ENCODE measurements at regions not wholly inside any gene's neighbourhood (a gene's known extent, or its start where the extent isn't known, plus 50 kb on each side); places are given as distances from the start of the nearest gene placed in this dataset.
"Not testable (repeated sequence)": the region's sequence is repeated elsewhere in the genome, so short reads cannot be mapped to it uniquely, and the experiment has no call there.

DNA sequence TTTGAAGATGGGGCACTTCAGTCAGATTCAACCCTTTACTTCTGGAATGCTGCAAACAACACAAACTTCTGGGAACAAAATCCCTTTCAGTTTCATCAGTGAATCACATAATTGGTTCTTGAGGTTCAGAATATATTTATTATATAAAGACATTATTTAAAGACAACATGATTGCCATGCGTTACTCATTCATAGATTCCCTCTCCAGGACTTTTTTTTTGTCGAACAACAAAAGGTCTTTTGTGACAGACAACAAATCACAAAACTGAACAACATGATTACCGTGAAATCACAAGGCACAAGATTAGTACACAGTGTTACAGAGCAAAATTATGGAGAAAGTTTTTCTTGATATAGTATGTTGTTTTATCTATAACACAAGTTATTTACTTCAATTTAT is 1815.0 kb downstream of the NCAM2 start:
- Histone ChIP-seq H2AFZ (ENCODE audit: low read length) (no peak overlapping the region), H3K4me1 (ENCODE audit: low read length) (no peaks in the 10 kb centered on the region), H3K9me2 (replicated peaks; ENCODE audit: insufficient read depth, low read length) (no peaks in the 10 kb centered on the region), H4K20me1 (ENCODE audit: insufficient read depth, low read depth, low read length) (no peaks in the 10 kb centered on the region), H3K36me3 (ENCODE audit: insufficient read depth, low read length) (no peaks in the 10 kb centered on the region), H3K9ac (ENCODE audit: low read length) (no peak overlapping the region), H3K27ac (ENCODE audit: low read length) (no peak overlapping the region), H3K4me2 (ENCODE audit: low read depth, low read length, poor library complexity, severe bottlenecking) (no peak overlapping the region), H3K4me3 (ENCODE audit: low read length) (no peak overlapping the region), H3K9me3 (ENCODE audit: low read length) (peaks cover 22% of the 10 kb centered on the region), H3K27me3 (ENCODE audit: low read length) (no peaks in the 10 kb centered on the region), H3K79me2 (ENCODE audit: low read length) (no peaks in the 10 kb centered on the region)
- DNase-seq, result no peak

DNA sequence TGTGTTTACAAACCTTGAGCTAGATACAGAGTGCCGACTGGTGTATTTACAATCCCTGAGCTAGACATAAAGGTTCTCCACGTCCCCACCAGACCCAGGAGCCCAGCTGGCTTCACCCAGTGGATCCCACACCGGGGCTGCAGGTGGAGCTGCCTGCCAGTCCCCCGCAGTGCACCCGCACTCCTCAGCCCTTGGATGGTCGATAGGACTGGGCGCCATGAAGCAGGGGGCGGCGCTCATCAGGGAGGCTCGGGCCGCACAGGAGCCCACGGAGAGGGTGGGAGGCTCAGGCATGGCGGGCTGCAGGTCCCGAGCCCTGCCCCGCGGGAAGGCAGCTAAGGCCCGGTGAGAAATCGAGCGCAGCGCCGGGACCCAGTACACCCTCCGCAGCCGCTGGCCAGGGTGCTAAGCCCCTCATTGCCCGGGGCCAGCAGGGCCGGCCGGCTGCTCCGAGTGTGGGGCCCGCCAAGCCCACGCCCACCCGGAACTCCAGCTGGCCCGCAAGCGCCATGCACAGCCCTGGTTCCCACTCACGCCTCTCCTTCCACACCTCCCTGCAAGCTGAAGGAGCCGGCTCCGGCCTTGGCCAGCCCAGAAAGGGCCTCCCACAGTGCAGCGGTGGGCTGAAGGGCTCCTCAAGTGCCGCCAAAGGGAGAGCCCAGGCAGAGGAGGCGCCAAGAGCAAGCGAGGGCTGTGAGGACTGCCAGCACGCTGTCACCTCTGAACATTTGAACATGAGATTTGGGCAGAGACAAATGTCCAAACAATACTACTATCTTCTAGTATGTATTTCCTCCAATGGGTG is 1820.7 kb downstream of the NCAM2 start:
- H3K9ac ChIP-seq (ENCODE audit: low read length); H3K4me1 ChIP-seq (ENCODE audit: low read length); H3K79me2 ChIP-seq (ENCODE audit: low read length); DNase-seq; H3K4me2 ChIP-seq (ENCODE audit: low read depth, low read length, poor library complexity, severe bottlenecking); H2AFZ ChIP-seq (ENCODE audit: low read length); H3K36me3 ChIP-seq (ENCODE audit: insufficient read depth, low read length); H3K4me3 ChIP-seq (ENCODE audit: low read length); H4K20me1 ChIP-seq (ENCODE audit: insufficient read depth, low read depth, low read length); H3K27me3 ChIP-seq (ENCODE audit: low read length); H3K9me2 ChIP-seq (replicated peaks; ENCODE audit: insufficient read depth, low read length); H3K27ac ChIP-seq (ENCODE audit: low read length): not testable (repeated sequence)
- peaks cover 29% of the 10 kb centered on the region for H3K9me3 ChIP-seq (ENCODE audit: low read length)

DNA sequence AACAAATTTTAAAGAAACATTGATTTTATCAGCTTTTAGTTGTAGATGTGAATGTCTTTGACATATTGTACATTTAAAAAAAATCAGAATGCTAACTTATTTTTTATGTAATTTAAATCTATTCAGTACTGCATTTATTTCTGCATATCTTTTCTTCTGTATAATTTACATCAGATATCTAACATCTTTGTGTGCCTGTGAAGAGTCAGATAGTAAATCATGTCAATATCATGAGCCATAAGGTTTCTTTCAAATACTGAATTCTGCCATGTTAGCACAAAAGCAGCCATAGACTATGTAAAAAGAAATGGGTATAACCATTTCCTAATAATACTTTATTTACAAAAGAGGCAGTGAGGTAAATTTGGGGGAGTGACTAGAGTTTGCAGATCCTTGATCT is 1829.2 kb downstream of the NCAM2 start:
- no peaks in the 10 kb centered on the region for H3K27me3 ChIP-seq (ENCODE audit: low read length)
- no peaks in the 10 kb centered on the region for H4K20me1 ChIP-seq (ENCODE audit: insufficient read depth, low read depth, low read length)
- no peaks in the 10 kb centered on the region for H3K36me3 ChIP-seq (ENCODE audit: insufficient read depth, low read length)
- DNase-seq, result no peak
- H3K4me2 ChIP-seq (ENCODE audit: low read depth, low read length, poor library complexity, severe bottlenecking), result no peak overlapping the region
- H3K9ac ChIP-seq (ENCODE audit: low read length), result no peak overlapping the region
- H3K4me3 ChIP-seq (ENCODE audit: low read length), result no peak overlapping the region
- H3K79me2 ChIP-seq (ENCODE audit: low read length), result no peaks in the 10 kb centered on the region
- H3K27ac ChIP-seq (ENCODE audit: low read length), result no peak overlapping the region
- no peaks in the 10 kb centered on the region for H3K4me1 ChIP-seq (ENCODE audit: low read length)
- H3K9me3 ChIP-seq (ENCODE audit: low read length), result peaks cover 45% of the 10 kb centered on the region
- no peaks in the 10 kb centered on the region for H3K9me2 ChIP-seq (replicated peaks; ENCODE audit: insufficient read depth, low read length)
- H2AFZ ChIP-seq (ENCODE audit: low read length), result no peak overlapping the region

DNA sequence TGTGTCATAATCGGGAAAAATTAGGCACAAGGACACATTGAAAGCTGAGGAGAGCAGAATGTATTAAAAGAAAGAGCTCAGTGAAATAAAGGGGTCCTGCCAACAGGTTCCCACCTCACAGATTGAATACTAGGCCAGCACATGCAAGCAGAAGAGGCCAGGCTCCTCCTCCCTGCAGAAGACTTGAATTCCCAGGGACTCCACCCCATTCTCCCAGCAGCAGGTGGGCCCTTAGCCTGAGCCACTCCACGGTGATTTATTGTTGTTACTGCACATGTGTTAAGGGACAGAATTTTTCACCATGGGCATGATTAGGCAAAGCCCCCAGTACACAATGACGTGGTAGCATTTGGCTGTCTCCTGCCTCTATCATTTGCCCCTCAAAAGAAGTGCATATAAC is 1844.7 kb downstream of the NCAM2 start:
- no peaks in the 10 kb centered on the region for H3K79me2 ChIP-seq (ENCODE audit: low read length)
- H3K4me3 ChIP-seq (ENCODE audit: low read length), result no peak overlapping the region
- no peak overlapping the region for H3K4me2 ChIP-seq (ENCODE audit: low read depth, low read length, poor library complexity, severe bottlenecking)
- H3K9me2 ChIP-seq (replicated peaks; ENCODE audit: insufficient read depth, low read length), result no peaks in the 10 kb centered on the region
- no peaks in the 10 kb centered on the region for H3K4me1 ChIP-seq (ENCODE audit: low read length)
- no peaks in the 10 kb centered on the region for H4K20me1 ChIP-seq (ENCODE audit: insufficient read depth, low read depth, low read length)
- H3K27ac ChIP-seq (ENCODE audit: low read length), result no peak overlapping the region
- no peaks in the 10 kb centered on the region for H3K36me3 ChIP-seq (ENCODE audit: insufficient read depth, low read length)
- H3K27me3 ChIP-seq (ENCODE audit: low read length), result no peaks in the 10 kb centered on the region
- DNase-seq, result no peak
- peaks cover 42% of the 10 kb centered on the region for H3K9me3 ChIP-seq (ENCODE audit: low read length)
- no peak overlapping the region for H3K9ac ChIP-seq (ENCODE audit: low read length)
- H2AFZ ChIP-seq (ENCODE audit: low read length), result no peak overlapping the region

DNA sequence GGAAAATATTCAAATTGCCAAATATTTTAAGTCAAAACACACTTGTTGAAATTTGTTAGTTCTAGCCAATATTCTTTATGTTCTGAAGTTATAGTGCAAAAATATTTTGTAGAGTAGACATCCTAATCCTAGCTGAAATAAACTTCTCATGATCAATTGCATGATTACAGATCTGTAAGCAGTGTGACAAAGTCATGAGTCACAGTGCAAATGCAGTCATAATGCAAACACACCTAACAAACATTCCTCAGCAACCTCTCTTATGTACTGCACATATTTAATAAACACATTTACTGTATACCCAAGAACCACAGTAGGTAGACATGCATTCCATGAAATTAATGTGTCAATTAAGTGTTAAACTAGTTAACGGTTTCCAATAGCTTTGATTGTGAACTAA is 1857.4 kb downstream of the NCAM2 start:
- DNase-seq, result no peak
- H3K9me3 ChIP-seq (ENCODE audit: low read length), result peaks cover 33% of the 10 kb centered on the region
- no peaks in the 10 kb centered on the region for H3K36me3 ChIP-seq (ENCODE audit: insufficient read depth, low read length)
- no peak overlapping the region for H3K27ac ChIP-seq (ENCODE audit: low read length)
- no peak overlapping the region for H3K4me2 ChIP-seq (ENCODE audit: low read depth, low read length, poor library complexity, severe bottlenecking)
- no peak overlapping the region for H3K4me3 ChIP-seq (ENCODE audit: low read length)
- H3K9ac ChIP-seq (ENCODE audit: low read length), result no peak overlapping the region
- H3K79me2 ChIP-seq (ENCODE audit: low read length), result no peaks in the 10 kb centered on the region
- H2AFZ ChIP-seq (ENCODE audit: low read length), result no peak overlapping the region
- H4K20me1 ChIP-seq (ENCODE audit: insufficient read depth, low read depth, low read length), result no peaks in the 10 kb centered on the region
- H3K27me3 ChIP-seq (ENCODE audit: low read length), result no peaks in the 10 kb centered on the region
- H3K9me2 ChIP-seq (replicated peaks; ENCODE audit: insufficient read depth, low read length), result no peaks in the 10 kb centered on the region
- H3K4me1 ChIP-seq (ENCODE audit: low read length), result no peaks in the 10 kb centered on the region

DNA sequence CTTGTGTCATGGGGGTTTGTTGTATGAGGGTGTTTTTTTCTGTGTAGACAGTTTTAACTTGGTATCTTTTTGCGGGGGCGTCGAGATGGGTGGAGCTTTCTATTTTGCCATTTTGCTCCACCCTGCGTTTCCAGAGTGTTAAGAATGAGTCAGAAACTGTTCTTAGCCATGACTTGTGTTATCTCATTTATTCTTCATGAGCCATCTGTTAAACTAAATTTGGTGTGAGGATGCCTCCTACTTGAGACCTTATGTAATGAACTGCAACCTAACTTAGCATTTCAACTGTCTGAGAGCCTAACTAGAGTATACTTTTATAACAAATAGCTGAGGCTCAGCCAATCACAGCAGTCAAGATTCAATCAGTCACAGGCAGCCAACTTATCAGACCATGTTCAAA is 1873.5 kb downstream of the NCAM2 start:
- H3K79me2 ChIP-seq (ENCODE audit: low read length), result no peaks in the 10 kb centered on the region
- no peaks in the 10 kb centered on the region for H3K4me1 ChIP-seq (ENCODE audit: low read length)
- H3K36me3 ChIP-seq (ENCODE audit: insufficient read depth, low read length), result no peaks in the 10 kb centered on the region
- no peak overlapping the region for H3K4me2 ChIP-seq (ENCODE audit: low read depth, low read length, poor library complexity, severe bottlenecking)
- DNase-seq, result no peak
- no peaks in the 10 kb centered on the region for H3K27me3 ChIP-seq (ENCODE audit: low read length)
- no peak overlapping the region for H3K4me3 ChIP-seq (ENCODE audit: low read length)
- no peaks in the 10 kb centered on the region for H4K20me1 ChIP-seq (ENCODE audit: insufficient read depth, low read depth, low read length)
- H3K9ac ChIP-seq (ENCODE audit: low read length), result no peak overlapping the region
- no peak overlapping the region for H3K27ac ChIP-seq (ENCODE audit: low read length)
- H2AFZ ChIP-seq (ENCODE audit: low read length), result no peak overlapping the region
- H3K9me3 ChIP-seq (ENCODE audit: low read length), result peaks cover 44% of the 10 kb centered on the region
- no peaks in the 10 kb centered on the region for H3K9me2 ChIP-seq (replicated peaks; ENCODE audit: insufficient read depth, low read length)

DNA sequence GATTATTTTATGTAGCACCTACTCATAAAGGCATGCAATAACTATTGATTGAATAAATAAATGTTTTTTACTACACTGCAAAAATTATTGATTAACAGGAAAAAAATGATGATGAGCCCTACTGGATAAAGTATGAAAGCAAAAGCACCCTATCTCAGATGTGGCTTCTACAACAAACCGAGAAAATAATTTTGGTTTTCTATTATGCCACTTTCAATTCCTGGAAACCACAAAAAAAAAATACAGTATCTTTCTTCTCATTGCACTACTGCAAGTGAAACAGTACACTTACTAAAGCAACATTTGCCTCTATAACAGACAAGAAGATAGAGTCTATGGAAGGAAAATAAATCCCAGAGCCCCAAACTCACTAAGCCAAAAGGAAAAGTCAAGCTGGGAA is 1882.4 kb downstream of the NCAM2 start:
- Histone ChIP-seq H3K4me1 (ENCODE audit: low read length) (no peaks in the 10 kb centered on the region), H3K9me2 (replicated peaks; ENCODE audit: insufficient read depth, low read length) (no peaks in the 10 kb centered on the region), H3K9me3 (ENCODE audit: low read length) (peaks cover 30% of the 10 kb centered on the region), H3K27me3 (ENCODE audit: low read length) (no peaks in the 10 kb centered on the region), H3K36me3 (ENCODE audit: insufficient read depth, low read length) (no peaks in the 10 kb centered on the region), H3K27ac (ENCODE audit: low read length) (no peak overlapping the region), H4K20me1 (ENCODE audit: insufficient read depth, low read depth, low read length) (no peaks in the 10 kb centered on the region), H3K79me2 (ENCODE audit: low read length) (no peaks in the 10 kb centered on the region), H2AFZ (ENCODE audit: low read length) (no peak overlapping the region), H3K4me3 (ENCODE audit: low read length) (no peak overlapping the region), H3K4me2 (ENCODE audit: low read depth, low read length, poor library complexity, severe bottlenecking) (no peak overlapping the region), H3K9ac (ENCODE audit: low read length) (no peak overlapping the region)
- no peak for DNase-seq

DNA sequence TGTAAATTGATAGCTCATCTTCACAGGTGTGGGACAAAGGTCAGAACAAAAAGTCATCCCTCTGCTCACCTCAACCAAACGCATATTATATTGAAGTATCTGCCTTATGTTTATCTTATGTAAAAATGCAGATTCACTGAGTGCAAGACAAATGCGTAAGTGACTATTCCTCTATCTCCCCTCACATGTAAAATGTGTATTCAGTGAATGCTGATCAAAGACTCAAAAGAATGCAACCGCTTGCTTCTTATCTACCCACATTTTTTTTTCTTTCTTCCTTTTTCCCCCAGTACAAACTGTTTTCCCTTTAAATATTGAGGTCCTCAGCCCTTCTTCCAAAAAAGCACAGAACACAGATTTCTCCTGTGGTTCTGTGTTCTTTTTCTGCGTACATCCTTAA is 1882.9 kb downstream of the NCAM2 start:
- H3K27ac ChIP-seq (ENCODE audit: low read length), result no peak overlapping the region
- no peaks in the 10 kb centered on the region for H4K20me1 ChIP-seq (ENCODE audit: insufficient read depth, low read depth, low read length)
- peaks cover 32% of the 10 kb centered on the region for H3K9me3 ChIP-seq (ENCODE audit: low read length)
- DNase-seq, result no peak
- H3K4me2 ChIP-seq (ENCODE audit: low read depth, low read length, poor library complexity, severe bottlenecking), result no peak overlapping the region
- no peak overlapping the region for H3K9ac ChIP-seq (ENCODE audit: low read length)
- H2AFZ ChIP-seq (ENCODE audit: low read length), result no peak overlapping the region
- no peak overlapping the region for H3K4me3 ChIP-seq (ENCODE audit: low read length)
- H3K27me3 ChIP-seq (ENCODE audit: low read length), result no peaks in the 10 kb centered on the region
- no peaks in the 10 kb centered on the region for H3K9me2 ChIP-seq (replicated peaks; ENCODE audit: insufficient read depth, low read length)
- H3K79me2 ChIP-seq (ENCODE audit: low read length), result no peaks in the 10 kb centered on the region
- H3K36me3 ChIP-seq (ENCODE audit: insufficient read depth, low read length), result no peaks in the 10 kb centered on the region
- H3K4me1 ChIP-seq (ENCODE audit: low read length), result no peaks in the 10 kb centered on the region

Data from Karpas-422 (cell line).